Type B pancreatic cell (in vitro differentiated cells): ENCODE measurements at regions not wholly inside any gene's neighbourhood (a gene's known extent, or its start where the extent isn't known, plus 50 kb on each side); places are given as distances from the start of the nearest gene placed in this dataset.
A peak's percentile ranks its signal among the peaks of the same experiment; 100 is the strongest.

Experiments used
- DNase-seq: peaks from one replicate; pipeline ENCODE4 v3.0.0; 2021; ENCODE audit warnings: mixed read lengths; ENCODE audit not compliant: unreplicated experiment; ENCODE audit errors: extremely low spot score
- H3K27ac Mint-ChIP-seq: 2 replicates; pipeline ENCODE4 v1.8.0; 2021; ENCODE audit warnings: mild to moderate bottlenecking, mixed read lengths
- H3K27me3 Mint-ChIP-seq: 2 replicates; pipeline ENCODE4 v1.8.0; 2021; ENCODE audit warnings: mixed read lengths
- H3K36me3 Mint-ChIP-seq: 2 replicates; pipeline ENCODE4 v1.8.0; 2021; ENCODE audit warnings: mixed read lengths
- H3K4me1 Mint-ChIP-seq: one replicate; pipeline ENCODE4 v1.8.0; 2021; ENCODE audit warnings: mixed read lengths; ENCODE audit not compliant: unreplicated experiment
- H3K4me3 Mint-ChIP-seq: 2 replicates; pipeline ENCODE4 v1.8.0; 2021; ENCODE audit warnings: mild to moderate bottlenecking, mixed read lengths
- H3K9me3 Mint-ChIP-seq: 2 replicates; pipeline ENCODE4 v1.8.0; 2021; ENCODE audit warnings: mixed read lengths
- CTCF ChIP-seq: fragments of 200-600 bp; sonication (generic); conservative IDR thresholded peaks from 2 replicates; pipeline ENCODE4 v1.5.0; 2021; ENCODE audit warnings: antibody characterized with exemption, mild to moderate bottlenecking

GRCh38 chr10:111748184-111748583, 435.4 kb downstream of the GPAM start:
- no peaks in the 10 kb centered on the region for H3K36me3 Mint-ChIP-seq
- H3K4me3 Mint-ChIP-seq, result no peak overlapping the region
- H3K9me3 Mint-ChIP-seq, result no peaks in the 10 kb centered on the region
- no peak overlapping the region for H3K27ac Mint-ChIP-seq
- H3K27me3 Mint-ChIP-seq, result peaks cover 5% of the 10 kb centered on the region
- no peaks in the 10 kb centered on the region for H3K4me1 Mint-ChIP-seq
- TF ChIP-seq CTCF, result no peak
- DNase-seq, result no peak

GRCh38 chr10:111750165-111750849, 433.3 kb downstream of the GPAM start:
- H3K4me1 Mint-ChIP-seq, result peaks cover under 1% of the 10 kb centered on the region
- no peak overlapping the region for H3K27ac Mint-ChIP-seq
- H3K9me3 Mint-ChIP-seq, result no peaks in the 10 kb centered on the region
- no peaks in the 10 kb centered on the region for H3K36me3 Mint-ChIP-seq
- H3K4me3 Mint-ChIP-seq, result no peak overlapping the region
- no peak for TF ChIP-seq CTCF
- H3K27me3 Mint-ChIP-seq, result peaks cover 5% of the 10 kb centered on the region
- DNase-seq, result no peak

GRCh38 chr10:111756217-111757061, 427.1 kb downstream of the GPAM start:
- Mint-ChIP-seq H3K27ac (no peak overlapping the region), H3K4me1 (peaks cover 10% of the 10 kb centered on the region), H3K36me3 (no peaks in the 10 kb centered on the region), H3K27me3 (peaks cover 24% of the 10 kb centered on the region), H3K9me3 (no peaks in the 10 kb centered on the region), H3K4me3 (no peak overlapping the region)
- DNase-seq, result no peak
- peak; percentile 76 for TF ChIP-seq CTCF

GRCh38 chr10:111758593-111758992, 425.0 kb downstream of the GPAM start:
- DNase-seq, result no peak
- Mint-ChIP-seq H3K4me3 (no peak overlapping the region), H3K4me1 (peaks cover 10% of the 10 kb centered on the region), H3K36me3 (no peaks in the 10 kb centered on the region), H3K9me3 (no peaks in the 10 kb centered on the region), H3K27me3 (peaks cover 24% of the 10 kb centered on the region), H3K27ac (no peak overlapping the region)
- no peak for TF ChIP-seq CTCF

- Mint-ChIP-seq H3K4me1 (no peaks in the 10 kb centered on the region), H3K9me3 (no peaks in the 10 kb centered on the region), H3K36me3 (no peaks in the 10 kb centered on the region), H3K27me3 (peaks cover 22% of the 10 kb centered on the region), H3K27ac (no peak overlapping the region), H3K4me3 (no peak overlapping the region)
- TF ChIP-seq CTCF, result no peak
- DNase-seq, result no peak
Observed at GRCh38 chr10:111762114-111762513, 421.5 kb downstream of the GPAM start.
